ENCODE measurements at regions not wholly inside any gene's neighbourhood (a gene's known extent, or its start where the extent isn't known, plus 50 kb on each side); places are given as distances from the start of the nearest gene placed in this dataset.

- TF ChIP-seq CTCF (conservative IDR thresholded peaks at IDR 0.05 in 1 of 2, IDR thresholded peaks at IDR 0.05 in 1 of 2; ENCODE audit: low read depth in 1 of 2, low read length in 2 of 2) (no peak), EZH2 (IDR thresholded peaks at IDR 0.05; ENCODE audit: low read length, missing control alignments) (no peak)
- H4K20me1 ChIP-seq (ENCODE audit: control insufficient read depth, extremely low read depth, insufficient read depth, low read length): no peaks in the 10 kb centered on the region
- no peaks in the 10 kb centered on the region for H3K36me3 ChIP-seq (ENCODE audit: control insufficient read depth, insufficient read depth, low read length)
- no peaks in the 10 kb centered on the region for H3K27me3 ChIP-seq (ENCODE audit: control insufficient read depth, insufficient read depth, low read length)
- H3K79me2 ChIP-seq (ENCODE audit: control insufficient read depth, insufficient read depth, low read length): no peaks in the 10 kb centered on the region
- H3K4me1 ChIP-seq (ENCODE audit: control insufficient read depth, extremely low read depth, insufficient read depth, low read length): no peaks in the 10 kb centered on the region
- no peak overlapping the region for H2AFZ ChIP-seq (ENCODE audit: low read length)
- H3K9me3 ChIP-seq (ENCODE audit: control insufficient read depth, insufficient read depth, low read depth, low read length): no peaks in the 10 kb centered on the region
- no peak overlapping the region for H3K27ac ChIP-seq (ENCODE audit: insufficient read depth, low read length)
- H3K9ac ChIP-seq (ENCODE audit: insufficient read depth, low read length): no peak overlapping the region
- no peak for DNase-seq (ENCODE audit: low read depth in 2 of 2)
- no peak overlapping the region for H3K4me2 ChIP-seq (ENCODE audit: extremely low read depth, insufficient read depth, low read length)
- H3K4me3 ChIP-seq (replicated peaks in 1 of 4; ENCODE audit: control extremely low read depth in 1 of 4, insufficient read depth in 1 of 4, low read depth in 3 of 4, low read length in 4 of 4): no peak overlapping the region
Measured at GRCh38 chr16:65294165-65294564, 172.3 kb upstream of the CDH11 start.

- Histone ChIP-seq H3K4me3 (replicated peaks in 1 of 4; ENCODE audit: control extremely low read depth in 1 of 4, insufficient read depth in 1 of 4, low read depth in 3 of 4, low read length in 4 of 4) (no peak overlapping the region), H3K4me2 (ENCODE audit: extremely low read depth, insufficient read depth, low read length) (no peak overlapping the region), H3K27me3 (ENCODE audit: control insufficient read depth, insufficient read depth, low read length) (no peaks in the 10 kb centered on the region), H3K4me1 (ENCODE audit: control insufficient read depth, extremely low read depth, insufficient read depth, low read length) (no peaks in the 10 kb centered on the region), H3K79me2 (ENCODE audit: control insufficient read depth, insufficient read depth, low read length) (no peaks in the 10 kb centered on the region), H2AFZ (ENCODE audit: low read length) (no peak overlapping the region), H4K20me1 (ENCODE audit: control insufficient read depth, extremely low read depth, insufficient read depth, low read length) (no peaks in the 10 kb centered on the region), H3K9ac (ENCODE audit: insufficient read depth, low read length) (no peak overlapping the region), H3K9me3 (ENCODE audit: control insufficient read depth, insufficient read depth, low read depth, low read length) (no peaks in the 10 kb centered on the region), H3K27ac (ENCODE audit: insufficient read depth, low read length) (no peak overlapping the region), H3K36me3 (ENCODE audit: control insufficient read depth, insufficient read depth, low read length) (no peaks in the 10 kb centered on the region)
- DNase-seq (ENCODE audit: low read depth in 2 of 2): no peak
- TF ChIP-seq EZH2 (IDR thresholded peaks at IDR 0.05; ENCODE audit: low read length, missing control alignments) (no peak), CTCF (conservative IDR thresholded peaks at IDR 0.05 in 1 of 2, IDR thresholded peaks at IDR 0.05 in 1 of 2; ENCODE audit: low read depth in 1 of 2, low read length in 2 of 2) (no peak)
Measured at GRCh38 chr16:65289022-65289421, 167.2 kb upstream of the CDH11 start.

DNA sequence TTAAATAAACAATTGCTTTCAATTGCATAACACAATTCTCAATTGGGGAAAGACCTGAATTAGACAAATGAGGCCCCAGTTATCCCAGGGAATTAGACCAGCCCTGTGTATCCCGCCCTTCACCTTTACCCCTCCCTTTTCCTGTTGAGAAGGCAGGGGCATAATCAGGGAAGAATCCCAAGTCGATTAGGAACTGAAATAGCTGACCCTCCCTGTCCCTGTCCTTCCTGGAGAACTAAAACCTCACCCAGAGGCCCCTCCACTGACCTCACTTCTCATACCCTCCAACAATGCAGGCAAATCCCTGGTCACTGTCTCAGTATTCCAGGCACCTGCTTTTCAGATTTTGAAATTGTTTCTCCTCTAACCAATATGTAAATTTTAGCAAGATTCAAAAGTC, 165.4 kb upstream of the CDH11 start:
- no peak overlapping the region for H3K4me3 ChIP-seq (replicated peaks in 1 of 4; ENCODE audit: control extremely low read depth in 1 of 4, insufficient read depth in 1 of 4, low read depth in 3 of 4, low read length in 4 of 4)
- no peak overlapping the region for H3K9ac ChIP-seq (ENCODE audit: insufficient read depth, low read length)
- H3K79me2 ChIP-seq (ENCODE audit: control insufficient read depth, insufficient read depth, low read length): no peaks in the 10 kb centered on the region

More for the DNA sequence above, 165.4 kb upstream of the CDH11 start:
- H3K4me2 ChIP-seq (ENCODE audit: extremely low read depth, insufficient read depth, low read length): no peak overlapping the region
- no peaks in the 10 kb centered on the region for H3K4me1 ChIP-seq (ENCODE audit: control insufficient read depth, extremely low read depth, insufficient read depth, low read length)
- H3K36me3 ChIP-seq (ENCODE audit: control insufficient read depth, insufficient read depth, low read length): no peaks in the 10 kb centered on the region
- no peak for TF ChIP-seq EZH2 (IDR thresholded peaks at IDR 0.05; ENCODE audit: low read length, missing control alignments)
- TF ChIP-seq CTCF (conservative IDR thresholded peaks at IDR 0.05 in 1 of 2, IDR thresholded peaks at IDR 0.05 in 1 of 2; ENCODE audit: low read depth in 1 of 2, low read length in 2 of 2): no peak
- no peaks in the 10 kb centered on the region for H4K20me1 ChIP-seq (ENCODE audit: control insufficient read depth, extremely low read depth, insufficient read depth, low read length)
- H3K9me3 ChIP-seq (ENCODE audit: control insufficient read depth, insufficient read depth, low read depth, low read length): no peaks in the 10 kb centered on the region
- DNase-seq (ENCODE audit: low read depth in 2 of 2): no peak
- H2AFZ ChIP-seq (ENCODE audit: low read length): no peak overlapping the region
- H3K27me3 ChIP-seq (ENCODE audit: control insufficient read depth, insufficient read depth, low read length): no peaks in the 10 kb centered on the region
- no peak overlapping the region for H3K27ac ChIP-seq (ENCODE audit: insufficient read depth, low read length)
